OCI-LY3 (cell line): ENCODE measurements at regions not wholly inside any gene's neighbourhood (a gene's known extent, or its start where the extent isn't known, plus 50 kb on each side); places are given as distances from the start of the nearest gene placed in this dataset.

Source experiments
- H2AFZ ChIP-seq: fragments of 200-600, 300-600 bp; shearing (Covaris generic); 2 replicates; pipeline ENCODE4 v1.6.0; 2014; ENCODE audit warnings: antibody characterized with exemption, low read depth, low read length
- H3K27ac ChIP-seq: fragments of 200-600, 300-600 bp; sonication (generic); 2 replicates; pipeline ENCODE4 v1.5.1; 2014; ENCODE audit warnings: mild to moderate bottlenecking, low read length, moderate library complexity, mixed read lengths
- H3K27me3 ChIP-seq: fragments of 200-600, 300-600 bp; sonication (generic); 2 replicates; pipeline ENCODE4 v1.6.1; 2014; ENCODE audit warnings: low read depth, low read length, mixed read lengths
- H3K36me3 ChIP-seq: fragments of 200-600, 300-600 bp; sonication (generic); replicated peaks from 2 replicates; pipeline ENCODE3; 2014; ENCODE audit warnings: low read depth, low read length, mixed read lengths
- H3K4me1 ChIP-seq: fragments of 300-600, 200-600 bp; sonication (generic); 2 replicates; pipeline ENCODE4 v1.6.1; 2014; ENCODE audit warnings: low read length, mixed read lengths
- H3K4me2 ChIP-seq: fragments of 200-600, 300-600 bp; sonication (generic); 2 replicates; pipeline ENCODE4 v1.6.1; 2014; ENCODE audit warnings: low read length, mixed read lengths
- H3K4me3 ChIP-seq: fragments of 300-600, 200-600 bp; sonication (generic); 2 replicates; pipeline ENCODE4 v1.5.1; 2014; ENCODE audit warnings: antibody characterized with exemption, mild to moderate bottlenecking, low read length, moderate library complexity
- H3K79me2 ChIP-seq: fragments of 300-600, 200-600 bp; shearing (Covaris generic); 2 replicates; pipeline ENCODE4 v1.6.1; 2014; ENCODE audit warnings: mild to moderate bottlenecking, low read length, mixed read lengths
- H3K9ac ChIP-seq: fragments of 300-600, 200-600 bp; shearing (Covaris generic); 2 replicates; pipeline ENCODE4 v1.6.0; 2014; ENCODE audit warnings: mild to moderate bottlenecking, low read length, moderate library complexity
- H3K9me3 ChIP-seq: fragments of 200-600, 300-600 bp; shearing (Covaris generic); 2 replicates; pipeline ENCODE4 v1.6.1; 2014; ENCODE audit warnings: low read length, mixed read lengths; ENCODE audit not compliant: insufficient read depth
- H4K20me1 ChIP-seq: fragments of 200-600, 300-600 bp; sonication (generic); 2 replicates; pipeline ENCODE4 v1.6.1; 2016; ENCODE audit warnings: low read length, mixed read lengths; ENCODE audit not compliant: insufficient read depth
- CTCF ChIP-seq: fragments of 200-600, 300-600 bp; sonication (generic); IDR thresholded peaks from 2 replicates; pipeline ENCODE4 v1.5.1; 2014; ENCODE audit warnings: antibody characterized with exemption, low read length, low read depth
- EZH2phosphoT487 ChIP-seq: fragments of 200-600 bp; shearing (Covaris generic); IDR thresholded peaks from 2 replicates; pipeline ENCODE4 v1.6.1; 2018; ENCODE audit warnings: antibody characterized with exemption, mixed run types, low read depth

GRCh38 chr9:1198085-1198484 is 147.9 kb downstream of the DMRT2 start:
- no peaks in the 10 kb centered on the region for H3K79me2 ChIP-seq
- no peak overlapping the region for H3K9ac ChIP-seq
- TF ChIP-seq CTCF, result no peak
- H3K4me1 ChIP-seq, result no peaks in the 10 kb centered on the region
- H3K4me2 ChIP-seq, result no peak overlapping the region
- no peaks in the 10 kb centered on the region for H3K36me3 ChIP-seq
- no peak overlapping the region for H2AFZ ChIP-seq
- no peaks in the 10 kb centered on the region for H4K20me1 ChIP-seq
- no peak overlapping the region for H3K4me3 ChIP-seq
- no peaks in the 10 kb centered on the region for H3K9me3 ChIP-seq
- H3K27ac ChIP-seq, result no peak overlapping the region
- H3K27me3 ChIP-seq, result no peaks in the 10 kb centered on the region; the same call in 1 of the 2 replicates

GRCh38 chr9:1200847-1201251 is 150.7 kb downstream of the DMRT2 start:
- H3K27me3 ChIP-seq, result no peaks in the 10 kb centered on the region; the same call in 1 of the 2 replicates
- H2AFZ ChIP-seq, result no peak overlapping the region
- no peak overlapping the region for H3K4me2 ChIP-seq
- no peaks in the 10 kb centered on the region for H3K79me2 ChIP-seq
- H3K4me1 ChIP-seq, result no peaks in the 10 kb centered on the region
- no peak overlapping the region for H3K4me3 ChIP-seq
- H4K20me1 ChIP-seq, result no peaks in the 10 kb centered on the region
- no peaks in the 10 kb centered on the region for H3K36me3 ChIP-seq
- H3K9ac ChIP-seq, result no peak overlapping the region
- TF ChIP-seq CTCF (no peak), EZH2phosphoT487 (no peak)
- H3K9me3 ChIP-seq, result no peaks in the 10 kb centered on the region
- H3K27ac ChIP-seq, result no peak overlapping the region

GRCh38 chr9:1201262-1201661 is 151.1 kb downstream of the DMRT2 start:
- H3K36me3 ChIP-seq, result no peaks in the 10 kb centered on the region
- H3K4me3 ChIP-seq, result no peak overlapping the region
- H3K27ac ChIP-seq, result no peak overlapping the region
- H3K79me2 ChIP-seq, result no peaks in the 10 kb centered on the region
- H2AFZ ChIP-seq, result no peak overlapping the region
- no peaks in the 10 kb centered on the region; the same call in 1 of the 2 replicates for H3K27me3 ChIP-seq
- TF ChIP-seq EZH2phosphoT487 (no peak), CTCF (no peak)
- H3K4me2 ChIP-seq, result no peak overlapping the region
- no peak overlapping the region for H3K9ac ChIP-seq
- H3K4me1 ChIP-seq, result no peaks in the 10 kb centered on the region
- no peaks in the 10 kb centered on the region for H3K9me3 ChIP-seq
- H4K20me1 ChIP-seq, result no peaks in the 10 kb centered on the region

GRCh38 chr9:1201901-1202300 is 151.7 kb downstream of the DMRT2 start:
- no peak overlapping the region for H3K4me3 ChIP-seq
- no peaks in the 10 kb centered on the region for H4K20me1 ChIP-seq
- no peaks in the 10 kb centered on the region for H3K27me3 ChIP-seq
- no peak overlapping the region for H3K27ac ChIP-seq
- no peak overlapping the region for H3K4me2 ChIP-seq
- no peaks in the 10 kb centered on the region for H3K9me3 ChIP-seq
- no peaks in the 10 kb centered on the region for H3K36me3 ChIP-seq
- H2AFZ ChIP-seq, result no peak overlapping the region
- TF ChIP-seq CTCF (no peak), EZH2phosphoT487 (no peak)
- H3K79me2 ChIP-seq, result no peaks in the 10 kb centered on the region
- H3K9ac ChIP-seq, result no peak overlapping the region
- H3K4me1 ChIP-seq, result no peaks in the 10 kb centered on the region
